CD4-positive, alpha-beta T cell treated with Interleukin-1 beta for 1 hour (primary cell): ENCODE measurements at regions not wholly inside any gene's neighbourhood (a gene's known extent, or its start where the extent isn't known, plus 50 kb on each side); places are given as distances from the start of the nearest gene placed in this dataset.
"Not testable (repeated sequence)": the region's sequence is repeated elsewhere in the genome, so short reads cannot be mapped to it uniquely, and the experiment has no call there.

Experiments
- DNase-seq, 2 donors: peaks; one replicate each; pipeline ENCODE4 v3.0.0-alpha.2; 2020 to 2022

GRCh38 chr4:123230061-123230460 lies 166.5 kb upstream of the SPRY1 start:
- DNase-seq: no peak

- no peak for DNase-seq
Measured at GRCh38 chr4:123232439-123232838, 164.2 kb upstream of the SPRY1 start.

GRCh38 chr4:123233136-123233768 lies 163.3 kb upstream of the SPRY1 start:
- DNase-seq: no peak

- DNase-seq: no peak
Measured at GRCh38 chr4:123234955-123235354, 161.6 kb upstream of the SPRY1 start.

GRCh38 chr4:123235431-123235830 lies 161.2 kb upstream of the SPRY1 start:
- no peak for DNase-seq

- DNase-seq: no peak
Measured at GRCh38 chr4:123236606-123237005, 160.0 kb upstream of the SPRY1 start.

GRCh38 chr4:123240286-123240685 lies 156.3 kb upstream of the SPRY1 start:
- DNase-seq: not testable (repeated sequence)

GRCh38 chr4:123243220-123243619 lies 153.4 kb upstream of the SPRY1 start:
- DNase-seq: not testable (repeated sequence)

GRCh38 chr4:123244137-123244536 lies 152.5 kb upstream of the SPRY1 start:
- peak in 1 of 2 donors; percentile 6 for DNase-seq

- no peak for DNase-seq
Measured at GRCh38 chr4:123246085-123246484, 150.5 kb upstream of the SPRY1 start.

- no peak for DNase-seq
Measured at GRCh38 chr4:123248085-123248659, 148.4 kb upstream of the SPRY1 start.

GRCh38 chr4:123249821-123250220 lies 146.8 kb upstream of the SPRY1 start:
- no peak for DNase-seq

GRCh38 chr4:123250843-123251242 lies 145.8 kb upstream of the SPRY1 start:
- DNase-seq: no peak

GRCh38 chr4:123255971-123256370 lies 140.6 kb upstream of the SPRY1 start:
- DNase-seq: no peak

- no peak for DNase-seq
Measured at GRCh38 chr4:123256901-123257300, 139.7 kb upstream of the SPRY1 start.

GRCh38 chr4:123257591-123257990 lies 139.0 kb upstream of the SPRY1 start:
- DNase-seq: no peak

GRCh38 chr4:123259676-123260646 lies 136.6 kb upstream of the SPRY1 start:
- no peak for DNase-seq

GRCh38 chr4:123260653-123261052 lies 135.9 kb upstream of the SPRY1 start:
- DNase-seq: no peak

- no peak for DNase-seq
Measured at GRCh38 chr4:123262080-123262479, 134.5 kb upstream of the SPRY1 start.

GRCh38 chr4:123265443-123265842 lies 131.2 kb upstream of the SPRY1 start:
- DNase-seq: no peak

GRCh38 chr4:123266221-123266620 lies 130.4 kb upstream of the SPRY1 start:
- DNase-seq: no peak

GRCh38 chr4:123278755-123279154 lies 117.8 kb upstream of the SPRY1 start:
- DNase-seq: no peak

GRCh38 chr4:123283371-123283895 lies 113.2 kb upstream of the SPRY1 start:
- no peak for DNase-seq

GRCh38 chr4:123284168-123284567 lies 112.4 kb upstream of the SPRY1 start:
- no peak for DNase-seq
